ENCODE measurements at regions not wholly inside any gene's neighbourhood (a gene's known extent, or its start where the extent isn't known, plus 50 kb on each side); places are given as distances from the start of the nearest gene placed in this dataset.

- H3K27me3 ChIP-seq (ENCODE audit: control insufficient read depth in 1 of 2, insufficient read depth in 2 of 2, low read length in 2 of 2): no peaks in the 10 kb centered on the region
- H3K4me3 ChIP-seq (ENCODE audit: low read length in 2 of 2): no peak overlapping the region
- H3K36me3 ChIP-seq (ENCODE audit: control insufficient read depth in 2 of 2, insufficient read depth in 2 of 2, low read length in 2 of 2): no peaks in the 10 kb centered on the region
- H3K9ac ChIP-seq (ENCODE audit: low read length in 2 of 2): no peak overlapping the region
- no peaks in the 10 kb centered on the region for H3K9me3 ChIP-seq (ENCODE audit: control insufficient read depth in 2 of 2, low read length in 2 of 2)
- no peaks in the 10 kb centered on the region for H3K4me1 ChIP-seq (ENCODE audit: control insufficient read depth, insufficient read depth, low read length)
- no peak overlapping the region for H3K27ac ChIP-seq (ENCODE audit: low read length)
Measured at GRCh38 chr6:66396145-66396544, 689.1 kb upstream of the EYS start.

DNA sequence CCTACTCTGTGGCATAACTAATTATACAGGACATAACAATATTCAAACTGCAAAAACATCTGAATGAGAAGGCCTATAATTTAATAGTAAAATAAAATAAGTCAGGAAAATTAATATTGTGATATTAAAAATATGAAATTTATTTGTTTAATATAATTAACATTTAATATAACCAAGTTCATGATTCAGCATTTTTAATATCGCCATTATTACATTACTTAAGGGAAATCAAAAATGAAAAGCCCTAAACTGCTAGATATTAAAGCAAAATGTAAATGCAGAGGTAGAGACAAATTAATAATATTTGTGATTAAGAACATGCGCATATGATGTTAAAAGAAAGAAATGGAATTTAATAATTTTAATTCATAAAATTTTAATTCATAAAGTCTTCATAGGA is 683.4 kb upstream of the EYS start:
- no peak overlapping the region for H3K9ac ChIP-seq (ENCODE audit: low read length in 2 of 2)
- H3K4me3 ChIP-seq (ENCODE audit: low read length in 2 of 2): no peak overlapping the region
- no peaks in the 10 kb centered on the region for H3K9me3 ChIP-seq (ENCODE audit: control insufficient read depth in 2 of 2, low read length in 2 of 2)
- no peak overlapping the region for H3K27ac ChIP-seq (ENCODE audit: low read length)
- no peaks in the 10 kb centered on the region for H3K36me3 ChIP-seq (ENCODE audit: control insufficient read depth in 2 of 2, insufficient read depth in 2 of 2, low read length in 2 of 2)
- H3K27me3 ChIP-seq (ENCODE audit: control insufficient read depth in 1 of 2, insufficient read depth in 2 of 2, low read length in 2 of 2): no peaks in the 10 kb centered on the region
- H3K4me1 ChIP-seq (ENCODE audit: control insufficient read depth, insufficient read depth, low read length): no peaks in the 10 kb centered on the region

DNA sequence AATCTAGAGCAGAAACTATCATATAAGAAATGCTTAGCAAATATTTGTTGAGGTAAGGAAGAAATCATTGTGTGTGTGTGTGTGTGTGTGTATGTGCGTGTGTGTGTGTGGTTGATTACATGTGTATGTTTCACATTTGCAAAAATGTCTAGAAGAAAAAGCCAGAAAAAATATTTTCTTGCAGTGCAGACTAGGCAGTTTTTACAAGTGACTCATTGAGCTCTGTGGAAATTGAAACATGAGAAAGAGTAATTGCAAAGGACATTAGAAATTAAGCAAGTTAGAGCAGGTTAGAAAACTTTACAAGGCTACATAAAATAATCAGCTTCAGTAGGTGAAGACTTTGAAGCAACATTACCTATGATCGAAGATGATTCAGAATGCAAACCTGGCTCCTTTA is 669.0 kb upstream of the EYS start:
- Histone ChIP-seq H3K9ac (ENCODE audit: low read length in 2 of 2) (no peak overlapping the region), H3K36me3 (ENCODE audit: control insufficient read depth in 2 of 2, insufficient read depth in 2 of 2, low read length in 2 of 2) (no peaks in the 10 kb centered on the region), H3K9me3 (ENCODE audit: control insufficient read depth in 2 of 2, low read length in 2 of 2) (no peaks in the 10 kb centered on the region), H3K27me3 (ENCODE audit: control insufficient read depth in 1 of 2, insufficient read depth in 2 of 2, low read length in 2 of 2) (no peaks in the 10 kb centered on the region), H3K27ac (ENCODE audit: low read length) (no peak overlapping the region), H3K4me3 (ENCODE audit: low read length in 2 of 2) (no peak overlapping the region), H3K4me1 (ENCODE audit: control insufficient read depth, insufficient read depth, low read length) (no peaks in the 10 kb centered on the region)

- Histone ChIP-seq H3K4me1 (ENCODE audit: control insufficient read depth, insufficient read depth, low read length) (no peaks in the 10 kb centered on the region), H3K27me3 (ENCODE audit: control insufficient read depth in 1 of 2, insufficient read depth in 2 of 2, low read length in 2 of 2) (no peaks in the 10 kb centered on the region), H3K4me3 (ENCODE audit: low read length in 2 of 2) (no peak overlapping the region), H3K9ac (ENCODE audit: low read length in 2 of 2) (no peak overlapping the region), H3K27ac (ENCODE audit: low read length) (no peak overlapping the region), H3K9me3 (ENCODE audit: control insufficient read depth in 2 of 2, low read length in 2 of 2) (no peaks in the 10 kb centered on the region), H3K36me3 (ENCODE audit: control insufficient read depth in 2 of 2, insufficient read depth in 2 of 2, low read length in 2 of 2) (no peaks in the 10 kb centered on the region)
Measured at GRCh38 chr6:66369407-66369806, 662.4 kb upstream of the EYS start.

DNA sequence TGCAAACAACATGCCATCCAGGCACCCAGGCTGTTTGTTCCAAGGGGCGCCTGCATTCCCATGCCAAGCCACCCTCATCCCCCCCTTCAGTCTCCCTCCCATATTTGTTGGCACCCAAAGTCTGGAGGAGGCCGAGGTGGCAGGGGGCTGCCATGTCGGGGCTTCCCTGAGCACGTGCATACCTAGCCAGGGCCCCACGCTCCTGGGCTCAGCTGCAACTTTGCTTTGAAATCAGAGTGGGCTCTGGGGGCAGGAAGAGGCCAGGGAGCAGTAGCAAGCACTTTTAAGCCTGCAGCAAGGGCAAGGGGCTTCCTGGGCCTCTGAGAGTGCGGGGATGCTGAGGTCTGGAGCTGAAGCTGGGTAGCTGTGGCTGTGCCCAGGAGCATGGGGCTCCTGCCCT is 655.9 kb upstream of the EYS start:
- Histone ChIP-seq H3K27ac (ENCODE audit: low read length) (no peak overlapping the region), H3K27me3 (ENCODE audit: control insufficient read depth in 1 of 2, insufficient read depth in 2 of 2, low read length in 2 of 2) (no peaks in the 10 kb centered on the region), H3K9me3 (ENCODE audit: control insufficient read depth in 2 of 2, low read length in 2 of 2) (no peaks in the 10 kb centered on the region), H3K36me3 (ENCODE audit: control insufficient read depth in 2 of 2, insufficient read depth in 2 of 2, low read length in 2 of 2) (no peaks in the 10 kb centered on the region), H3K9ac (ENCODE audit: low read length in 2 of 2) (no peak overlapping the region), H3K4me1 (ENCODE audit: control insufficient read depth, insufficient read depth, low read length) (no peaks in the 10 kb centered on the region), H3K4me3 (ENCODE audit: low read length in 2 of 2) (no peak overlapping the region)

- H3K9ac ChIP-seq (ENCODE audit: low read length in 2 of 2): no peak overlapping the region
- H3K4me1 ChIP-seq (ENCODE audit: control insufficient read depth, insufficient read depth, low read length): no peaks in the 10 kb centered on the region
- no peaks in the 10 kb centered on the region for H3K36me3 ChIP-seq (ENCODE audit: control insufficient read depth in 2 of 2, insufficient read depth in 2 of 2, low read length in 2 of 2)
- H3K4me3 ChIP-seq (ENCODE audit: low read length in 2 of 2): no peak overlapping the region
- no peak overlapping the region for H3K27ac ChIP-seq (ENCODE audit: low read length)
- no peaks in the 10 kb centered on the region for H3K27me3 ChIP-seq (ENCODE audit: control insufficient read depth in 1 of 2, insufficient read depth in 2 of 2, low read length in 2 of 2)
- H3K9me3 ChIP-seq (ENCODE audit: control insufficient read depth in 2 of 2, low read length in 2 of 2): no peaks in the 10 kb centered on the region
Measured at GRCh38 chr6:66361886-66362285, 654.9 kb upstream of the EYS start.

DNA sequence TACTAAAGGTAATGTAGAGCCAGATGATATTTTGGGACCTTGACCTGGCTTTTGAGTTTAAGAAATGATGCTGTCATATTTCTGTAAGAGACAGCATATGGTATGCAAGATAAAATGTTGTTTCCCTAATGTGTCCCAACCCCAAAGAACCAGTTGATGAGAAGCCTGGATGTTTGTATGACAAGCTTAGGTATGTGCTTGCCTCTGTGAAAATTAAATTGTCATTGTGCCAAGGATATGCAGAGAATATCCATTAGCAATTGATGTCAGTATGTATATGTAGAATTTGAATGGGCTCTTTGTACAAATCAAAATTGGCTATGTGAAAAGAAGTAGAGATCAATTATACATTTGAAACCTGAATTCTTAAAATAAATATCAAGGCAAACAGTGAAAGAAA is 650.8 kb upstream of the EYS start:
- Histone ChIP-seq H3K27ac (ENCODE audit: low read length) (no peak overlapping the region), H3K27me3 (ENCODE audit: control insufficient read depth in 1 of 2, insufficient read depth in 2 of 2, low read length in 2 of 2) (no peaks in the 10 kb centered on the region), H3K4me1 (ENCODE audit: control insufficient read depth, insufficient read depth, low read length) (no peaks in the 10 kb centered on the region), H3K9ac (ENCODE audit: low read length in 2 of 2) (no peak overlapping the region), H3K4me3 (ENCODE audit: low read length in 2 of 2) (no peak overlapping the region), H3K9me3 (ENCODE audit: control insufficient read depth in 2 of 2, low read length in 2 of 2) (no peaks in the 10 kb centered on the region), H3K36me3 (ENCODE audit: control insufficient read depth in 2 of 2, insufficient read depth in 2 of 2, low read length in 2 of 2) (no peaks in the 10 kb centered on the region)

DNA sequence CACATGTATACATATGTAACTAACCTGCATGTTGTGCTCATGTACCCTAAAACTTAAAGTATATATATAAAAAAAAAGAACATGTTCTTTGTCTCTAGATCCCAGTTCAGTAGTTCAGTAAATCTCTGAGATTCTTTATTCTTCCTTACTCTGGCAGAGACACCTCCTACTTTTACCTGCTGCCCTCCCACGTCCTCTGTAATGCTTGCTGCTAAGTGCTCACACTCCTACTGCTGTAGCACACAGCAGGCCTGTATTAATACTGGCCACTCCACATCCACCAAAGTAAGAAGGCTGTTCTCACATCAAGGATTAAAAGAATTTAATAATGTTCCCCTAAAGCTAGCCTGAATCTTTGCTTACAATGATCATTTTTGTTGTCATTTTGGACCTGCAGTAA is 648.4 kb upstream of the EYS start:
- Histone ChIP-seq H3K4me1 (ENCODE audit: control insufficient read depth, insufficient read depth, low read length) (no peaks in the 10 kb centered on the region), H3K9ac (ENCODE audit: low read length in 2 of 2) (no peak overlapping the region), H3K27ac (ENCODE audit: low read length) (no peak overlapping the region), H3K4me3 (ENCODE audit: low read length in 2 of 2) (no peak overlapping the region), H3K27me3 (ENCODE audit: control insufficient read depth in 1 of 2, insufficient read depth in 2 of 2, low read length in 2 of 2) (no peaks in the 10 kb centered on the region), H3K36me3 (ENCODE audit: control insufficient read depth in 2 of 2, insufficient read depth in 2 of 2, low read length in 2 of 2) (no peaks in the 10 kb centered on the region), H3K9me3 (ENCODE audit: control insufficient read depth in 2 of 2, low read length in 2 of 2) (no peaks in the 10 kb centered on the region)

GRCh38 chr6:66344796-66345195 is 637.8 kb upstream of the EYS start:
- Histone ChIP-seq H3K9ac (ENCODE audit: low read length in 2 of 2) (no peak overlapping the region), H3K27me3 (ENCODE audit: control insufficient read depth in 1 of 2, insufficient read depth in 2 of 2, low read length in 2 of 2) (no peaks in the 10 kb centered on the region), H3K27ac (ENCODE audit: low read length) (no peak overlapping the region), H3K4me1 (ENCODE audit: control insufficient read depth, insufficient read depth, low read length) (no peaks in the 10 kb centered on the region), H3K36me3 (ENCODE audit: control insufficient read depth in 2 of 2, insufficient read depth in 2 of 2, low read length in 2 of 2) (no peaks in the 10 kb centered on the region), H3K4me3 (ENCODE audit: low read length in 2 of 2) (no peak overlapping the region), H3K9me3 (ENCODE audit: control insufficient read depth in 2 of 2, low read length in 2 of 2) (no peaks in the 10 kb centered on the region)

DNA sequence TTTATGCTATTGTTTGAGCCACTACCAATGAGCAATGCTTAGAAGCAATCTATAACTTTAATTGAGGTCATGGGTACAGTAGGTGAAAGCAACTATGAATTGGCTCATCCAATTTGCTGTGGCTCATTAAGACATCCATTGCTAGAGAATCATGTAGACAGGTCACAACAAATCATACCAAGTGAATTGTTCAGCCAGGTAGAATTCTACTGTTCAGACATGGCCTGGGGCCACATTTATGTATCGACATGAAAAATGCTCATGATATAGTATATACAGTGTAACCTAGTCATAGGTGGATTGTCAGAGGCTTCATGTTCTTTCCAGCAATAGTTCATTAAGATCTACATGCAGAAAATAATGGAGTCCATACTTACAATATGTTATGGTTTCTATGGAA is 633.7 kb upstream of the EYS start:
- no peaks in the 10 kb centered on the region for H3K9me3 ChIP-seq (ENCODE audit: control insufficient read depth in 2 of 2, low read length in 2 of 2)
- no peaks in the 10 kb centered on the region for H3K27me3 ChIP-seq (ENCODE audit: control insufficient read depth in 1 of 2, insufficient read depth in 2 of 2, low read length in 2 of 2)
- no peaks in the 10 kb centered on the region for H3K4me1 ChIP-seq (ENCODE audit: control insufficient read depth, insufficient read depth, low read length)

GRCh38 chr6:66336176-66336575 is 629.1 kb upstream of the EYS start:
- Histone ChIP-seq H3K4me1 (ENCODE audit: control insufficient read depth, insufficient read depth, low read length) (no peaks in the 10 kb centered on the region), H3K9ac (ENCODE audit: low read length in 2 of 2) (no peak overlapping the region), H3K27me3 (ENCODE audit: control insufficient read depth in 1 of 2, insufficient read depth in 2 of 2, low read length in 2 of 2) (no peaks in the 10 kb centered on the region), H3K36me3 (ENCODE audit: control insufficient read depth in 2 of 2, insufficient read depth in 2 of 2, low read length in 2 of 2) (no peaks in the 10 kb centered on the region), H3K9me3 (ENCODE audit: control insufficient read depth in 2 of 2, low read length in 2 of 2) (no peaks in the 10 kb centered on the region), H3K4me3 (ENCODE audit: low read length in 2 of 2) (no peak overlapping the region), H3K27ac (ENCODE audit: low read length) (no peak overlapping the region)

More for the DNA sequence above, 633.7 kb upstream of the EYS start:
- no peak overlapping the region for H3K4me3 ChIP-seq (ENCODE audit: low read length in 2 of 2)
- H3K27ac ChIP-seq (ENCODE audit: low read length): no peak overlapping the region
- no peak overlapping the region for H3K9ac ChIP-seq (ENCODE audit: low read length in 2 of 2)
- no peaks in the 10 kb centered on the region for H3K36me3 ChIP-seq (ENCODE audit: control insufficient read depth in 2 of 2, insufficient read depth in 2 of 2, low read length in 2 of 2)

DNA sequence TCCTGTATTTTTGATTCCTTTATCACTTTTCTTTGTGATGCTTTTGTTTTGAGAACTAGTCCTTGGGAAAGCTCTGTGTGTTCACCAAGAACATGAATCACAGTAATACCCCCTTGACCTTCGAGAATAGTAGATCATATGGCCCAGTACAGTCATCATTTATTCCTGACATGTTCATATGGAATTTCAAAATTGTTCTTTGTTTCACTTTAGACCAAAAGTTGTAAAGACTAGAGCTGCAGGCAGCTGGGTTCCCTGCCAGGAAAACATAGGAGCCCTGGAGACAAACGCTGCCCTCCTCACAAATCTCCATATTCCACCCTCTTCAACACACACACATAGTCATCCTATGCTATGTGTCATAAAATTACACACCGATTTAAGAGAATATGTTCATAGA is 621.2 kb upstream of the EYS start:
- Histone ChIP-seq H3K27me3 (ENCODE audit: control insufficient read depth in 1 of 2, insufficient read depth in 2 of 2, low read length in 2 of 2) (no peaks in the 10 kb centered on the region), H3K4me1 (ENCODE audit: control insufficient read depth, insufficient read depth, low read length) (no peaks in the 10 kb centered on the region), H3K27ac (ENCODE audit: low read length) (no peak overlapping the region), H3K4me3 (ENCODE audit: low read length in 2 of 2) (no peak overlapping the region), H3K9me3 (ENCODE audit: control insufficient read depth in 2 of 2, low read length in 2 of 2) (no peaks in the 10 kb centered on the region), H3K36me3 (ENCODE audit: control insufficient read depth in 2 of 2, insufficient read depth in 2 of 2, low read length in 2 of 2) (no peaks in the 10 kb centered on the region), H3K9ac (ENCODE audit: low read length in 2 of 2) (no peak overlapping the region)
